ENCODE measurements at regions not wholly inside any gene's neighbourhood (a gene's known extent, or its start where the extent isn't known, plus 50 kb on each side); places are given as distances from the start of the nearest gene placed in this dataset.

DNA sequence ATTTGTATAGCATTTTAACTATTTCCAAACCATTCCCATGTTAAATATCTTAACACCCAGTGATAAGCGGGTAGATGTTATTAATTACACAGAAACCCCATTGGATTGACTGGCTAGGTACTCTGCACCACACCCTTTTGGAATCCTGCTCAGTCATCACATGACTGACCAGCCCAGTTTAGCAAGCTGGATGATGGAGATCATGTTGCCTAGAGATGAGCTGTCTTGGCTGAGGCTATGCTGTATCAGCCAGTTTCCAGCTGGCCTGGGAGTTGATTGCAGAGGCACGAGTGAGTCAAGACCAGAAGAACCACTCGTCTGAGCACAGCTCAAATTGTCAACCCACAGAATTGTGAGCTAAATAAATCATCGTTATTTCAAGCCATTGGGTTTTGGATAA lies 124.6 kb downstream of the ZNF621 start:
- H3K27me3 ChIP-seq (ENCODE audit: control insufficient read depth in 2 of 2, insufficient read depth in 2 of 2, low read length in 2 of 2): peaks cover 0 to 3% of the 10 kb centered on the region in 2 experiments; a peak in 1 of 5 replicates
- in situ Hi-C loops (cut with MboI): no loop called here
- 1% methylated on average over 4 of the region's 4 CpGs for WGBS (ENCODE audit: insufficient coverage, low coverage, missing lambda C conversion rate)
- no TSS peak for BruUV-seq (replicated peaks)
- H3K4me2 ChIP-seq (ENCODE audit: insufficient read depth, low read length): no peak overlapping the region
- ATAC-seq (peak; percentile 71), DNase-seq (ENCODE audit: extremely low read depth in 1 of 4, low spot score in 3 of 4) (peak in 1 of 4 experiments; percentile 28), FAIRE-seq (peak; percentile 64)
- H3K79me2 ChIP-seq (ENCODE audit: control insufficient read depth, insufficient read depth, low read length): no peaks in the 10 kb centered on the region
- no peaks in the 10 kb centered on the region for H3K9me1 ChIP-seq (ENCODE audit: control insufficient read depth, insufficient read depth, low read length)
- H3K27ac ChIP-seq (ENCODE audit: extremely low read depth, low read depth, low read length): no peak overlapping the region
- H4K20me1 ChIP-seq (replicated peaks; ENCODE audit: control insufficient read depth, insufficient read depth, low read length): no peaks in the 10 kb centered on the region
- no peaks in the 10 kb centered on the region for H3K9me3 ChIP-seq (replicated peaks; ENCODE audit: control insufficient read depth, insufficient read depth, low read depth, low read length)
- ChIA-PET CTCF (ENCODE audit: low intra/inter-chr PET ratio) (no interaction called here), POLR2A (no interaction called here)
- H3K4me1 ChIP-seq (replicated peaks in 1 of 2; ENCODE audit: control insufficient read depth in 2 of 2, insufficient read depth in 2 of 2, low read length in 2 of 2): no peaks in the 10 kb centered on the region; a peak in 2 of 5 replicates
- H3K4me3 ChIP-seq: no peak overlapping the region
- H3K9ac ChIP-seq (ENCODE audit: insufficient read depth in 1 of 2, low read depth in 2 of 2, low read length in 2 of 2): no peak overlapping the region
- intact Hi-C loops (cut with micrococcal nuclease): no loop called here
- H3K36me3 ChIP-seq (ENCODE audit: control insufficient read depth, insufficient read depth, low read length): no peaks in the 10 kb centered on the region
- H2AFZ ChIP-seq (ENCODE audit: low read depth, low read length): no peak overlapping the region
- TF ChIP-seq HNRNPH1 (optimal IDR thresholded peaks at IDR 0.05; ENCODE audit: low read depth, low read length) (no peak), SRSF1 (IDR thresholded peaks at IDR 0.05; ENCODE audit: low read depth, low read length) (no peak), ZNF24 (IDR thresholded peaks at IDR 0.05) (no peak), FOSL1 (tag; conservative IDR thresholded peaks at IDR 0.05) (peak; percentile 46), KLF1 (tag; IDR thresholded peaks at IDR 0.05) (no peak), CTBP1 (IDR thresholded peaks at IDR 0.05; ENCODE audit: borderline replicate concordance) (peak; percentile 53; the same call in 1 of the 2 replicates), NFRKB (IDR thresholded peaks at IDR 0.05; ENCODE audit: low read depth) (no peak), FOS (IDR thresholded peaks at IDR 0.05; ENCODE audit: extremely low read depth, insufficient read length) (no peak)
- TF ChIP-seq, protein P1, sequence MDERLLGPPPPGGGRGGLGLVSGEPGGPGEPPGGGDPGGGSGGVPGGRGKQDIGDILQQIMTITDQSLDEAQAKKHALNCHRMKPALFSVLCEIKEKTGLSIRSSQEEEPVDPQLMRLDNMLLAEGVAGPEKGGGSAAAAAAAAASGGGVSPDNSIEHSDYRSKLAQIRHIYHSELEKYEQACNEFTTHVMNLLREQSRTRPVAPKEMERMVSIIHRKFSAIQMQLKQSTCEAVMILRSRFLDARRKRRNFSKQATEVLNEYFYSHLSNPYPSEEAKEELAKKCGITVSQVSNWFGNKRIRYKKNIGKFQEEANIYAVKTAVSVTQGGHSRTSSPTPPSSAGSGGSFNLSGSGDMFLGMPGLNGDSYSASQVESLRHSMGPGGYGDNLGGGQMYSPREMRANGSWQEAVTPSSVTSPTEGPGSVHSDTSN (CRISPR knock-in tag; IDR thresholded peaks at IDR 0.05; ENCODE audit: low read depth): no peak
- TF ChIP-seq, protein P1 (tag; conservative IDR thresholded peaks at IDR 0.05; ENCODE audit: low read depth): no peak
- TF ChIP-seq, protein P2, sequence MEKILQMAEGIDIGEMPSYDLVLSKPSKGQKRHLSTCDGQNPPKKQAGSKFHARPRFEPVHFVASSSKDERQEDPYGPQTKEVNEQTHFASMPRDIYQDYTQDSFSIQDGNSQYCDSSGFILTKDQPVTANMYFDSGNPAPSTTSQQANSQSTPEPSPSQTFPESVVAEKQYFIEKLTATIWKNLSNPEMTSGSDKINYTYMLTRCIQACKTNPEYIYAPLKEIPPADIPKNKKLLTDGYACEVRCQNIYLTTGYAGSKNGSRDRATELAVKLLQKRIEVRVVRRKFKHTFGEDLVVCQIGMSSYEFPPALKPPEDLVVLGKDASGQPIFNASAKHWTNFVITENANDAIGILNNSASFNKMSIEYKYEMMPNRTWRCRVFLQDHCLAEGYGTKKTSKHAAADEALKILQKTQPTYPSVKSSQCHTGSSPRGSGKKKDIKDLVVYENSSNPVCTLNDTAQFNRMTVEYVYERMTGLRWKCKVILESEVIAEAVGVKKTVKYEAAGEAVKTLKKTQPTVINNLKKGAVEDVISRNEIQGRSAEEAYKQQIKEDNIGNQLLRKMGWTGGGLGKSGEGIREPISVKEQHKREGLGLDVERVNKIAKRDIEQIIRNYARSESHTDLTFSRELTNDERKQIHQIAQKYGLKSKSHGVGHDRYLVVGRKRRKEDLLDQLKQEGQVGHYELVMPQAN (IDR thresholded peaks at IDR 0.05; ENCODE audit: borderline replicate concordance): no peak
- TF ChIP-seq, protein P3, sequence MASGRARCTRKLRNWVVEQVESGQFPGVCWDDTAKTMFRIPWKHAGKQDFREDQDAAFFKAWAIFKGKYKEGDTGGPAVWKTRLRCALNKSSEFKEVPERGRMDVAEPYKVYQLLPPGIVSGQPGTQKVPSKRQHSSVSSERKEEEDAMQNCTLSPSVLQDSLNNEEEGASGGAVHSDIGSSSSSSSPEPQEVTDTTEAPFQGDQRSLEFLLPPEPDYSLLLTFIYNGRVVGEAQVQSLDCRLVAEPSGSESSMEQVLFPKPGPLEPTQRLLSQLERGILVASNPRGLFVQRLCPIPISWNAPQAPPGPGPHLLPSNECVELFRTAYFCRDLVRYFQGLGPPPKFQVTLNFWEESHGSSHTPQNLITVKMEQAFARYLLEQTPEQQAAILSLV (tag; IDR thresholded peaks at IDR 0.05): no peak
